Neuron (in vitro differentiated cells): ENCODE measurements at regions not wholly inside any gene's neighbourhood (a gene's known extent, or its start where the extent isn't known, plus 50 kb on each side); places are given as distances from the start of the nearest gene placed in this dataset.
"Not testable (repeated sequence)": the region's sequence is repeated elsewhere in the genome, so short reads cannot be mapped to it uniquely, and the experiment has no call there.

Experiments used
- H2AFZ ChIP-seq: one replicate; pipeline ENCODE4 v1.6.1; 2013; ENCODE audit warnings: low read depth, mild to moderate bottlenecking, inconsistent platforms, low read length, moderate library complexity
- H3K27me3 ChIP-seq: one replicate; pipeline ENCODE4 v1.6.1; 2013; ENCODE audit warnings: low read length; ENCODE audit not compliant: insufficient read depth
- H3K36me3 ChIP-seq: one replicate; pipeline ENCODE4 v1.6.1; 2013; ENCODE audit warnings: low read length; ENCODE audit not compliant: insufficient read depth
- H3K4me1 ChIP-seq: one replicate; pipeline ENCODE4 v1.6.1; 2013; ENCODE audit warnings: low read length; ENCODE audit not compliant: insufficient read depth
- H3K4me3 ChIP-seq: 2 replicates; pipeline ENCODE4 v1.5.1; 2013; ENCODE audit warnings: mild to moderate bottlenecking, low read length, moderate library complexity
- H3K9me3 ChIP-seq: one replicate; pipeline ENCODE4 v1.6.1; 2013; ENCODE audit warnings: low read length

- H3K4me1 ChIP-seq, result no peaks in the 10 kb centered on the region
- H3K4me3 ChIP-seq, result no peak overlapping the region
- no peaks in the 10 kb centered on the region for H3K36me3 ChIP-seq
- H3K27me3 ChIP-seq, result no peaks in the 10 kb centered on the region
- H2AFZ ChIP-seq, result no peak overlapping the region
- no peaks in the 10 kb centered on the region for H3K9me3 ChIP-seq
Measured at GRCh38 chr6:50390416-50390815, 322.9 kb upstream of the TFAP2D start.

- not testable (repeated sequence) for H3K4me3 ChIP-seq, H3K4me1 ChIP-seq, H3K27me3 ChIP-seq, H3K36me3 ChIP-seq, H3K9me3 ChIP-seq, H2AFZ ChIP-seq
Measured at GRCh38 chr6:50394139-50394538, 319.2 kb upstream of the TFAP2D start.

- H3K36me3 ChIP-seq, result no peaks in the 10 kb centered on the region
- no peaks in the 10 kb centered on the region for H3K4me1 ChIP-seq
- no peak overlapping the region for H2AFZ ChIP-seq
- no peaks in the 10 kb centered on the region for H3K9me3 ChIP-seq
- no peaks in the 10 kb centered on the region for H3K27me3 ChIP-seq
- no peak overlapping the region for H3K4me3 ChIP-seq
Measured at GRCh38 chr6:50404643-50405042, 308.7 kb upstream of the TFAP2D start.

GRCh38 chr6:50410579-50410978, 302.7 kb upstream of the TFAP2D start:
- Histone ChIP-seq H3K4me3 (no peak overlapping the region), H3K9me3 (no peaks in the 10 kb centered on the region), H3K27me3 (no peaks in the 10 kb centered on the region), H2AFZ (no peak overlapping the region), H3K36me3 (no peaks in the 10 kb centered on the region), H3K4me1 (no peaks in the 10 kb centered on the region)

- H3K4me3 ChIP-seq, H3K9me3 ChIP-seq, H2AFZ ChIP-seq, H3K36me3 ChIP-seq, H3K27me3 ChIP-seq, H3K4me1 ChIP-seq: not testable (repeated sequence)
Measured at GRCh38 chr6:50421041-50421440, 292.3 kb upstream of the TFAP2D start.

GRCh38 chr6:50427267-50427666, 286.1 kb upstream of the TFAP2D start:
- Histone ChIP-seq H3K9me3 (no peaks in the 10 kb centered on the region), H3K36me3 (no peaks in the 10 kb centered on the region)

GRCh38 chr6:50437901-50438300, 275.4 kb upstream of the TFAP2D start:
- Histone ChIP-seq H3K4me3 (no peak overlapping the region), H3K9me3 (no peaks in the 10 kb centered on the region), H3K27me3 (no peaks in the 10 kb centered on the region), H2AFZ (no peak overlapping the region), H3K4me1 (no peaks in the 10 kb centered on the region), H3K36me3 (no peaks in the 10 kb centered on the region)

More at GRCh38 chr6:50427267-50427666, 286.1 kb upstream of the TFAP2D start:
- Histone ChIP-seq H3K4me3 (no peak overlapping the region), H3K27me3 (no peaks in the 10 kb centered on the region), H2AFZ (no peak overlapping the region), H3K4me1 (no peaks in the 10 kb centered on the region)

GRCh38 chr6:50442531-50443040, 270.7 kb upstream of the TFAP2D start:
- H2AFZ ChIP-seq, result no peak overlapping the region
- H3K36me3 ChIP-seq, result no peaks in the 10 kb centered on the region
- H3K27me3 ChIP-seq, result no peaks in the 10 kb centered on the region
- no peaks in the 10 kb centered on the region for H3K9me3 ChIP-seq
- no peaks in the 10 kb centered on the region for H3K4me1 ChIP-seq
- H3K4me3 ChIP-seq, result no peak overlapping the region

- Histone ChIP-seq H3K9me3 (no peaks in the 10 kb centered on the region), H3K4me1 (no peaks in the 10 kb centered on the region), H3K4me3 (no peak overlapping the region), H3K36me3 (no peaks in the 10 kb centered on the region), H3K27me3 (no peaks in the 10 kb centered on the region), H2AFZ (no peak overlapping the region)
Measured at GRCh38 chr6:50443144-50443543, 270.2 kb upstream of the TFAP2D start.

GRCh38 chr6:50449128-50449527, 264.2 kb upstream of the TFAP2D start:
- H3K27me3 ChIP-seq, result no peaks in the 10 kb centered on the region
- no peaks in the 10 kb centered on the region for H3K36me3 ChIP-seq
- no peak overlapping the region for H3K4me3 ChIP-seq
- no peak overlapping the region for H2AFZ ChIP-seq
- H3K4me1 ChIP-seq, result no peaks in the 10 kb centered on the region
- no peaks in the 10 kb centered on the region for H3K9me3 ChIP-seq

- Histone ChIP-seq H3K4me3 (no peak overlapping the region), H3K4me1 (no peaks in the 10 kb centered on the region), H3K9me3 (no peaks in the 10 kb centered on the region), H3K36me3 (no peaks in the 10 kb centered on the region), H3K27me3 (no peaks in the 10 kb centered on the region), H2AFZ (no peak overlapping the region)
Measured at GRCh38 chr6:50451826-50452400, 261.4 kb upstream of the TFAP2D start.

- no peak overlapping the region for H3K4me3 ChIP-seq
- H3K27me3 ChIP-seq, result no peaks in the 10 kb centered on the region
- no peaks in the 10 kb centered on the region for H3K4me1 ChIP-seq
- no peaks in the 10 kb centered on the region for H3K9me3 ChIP-seq
- H3K36me3 ChIP-seq, result no peaks in the 10 kb centered on the region
- H2AFZ ChIP-seq, result no peak overlapping the region
Measured at GRCh38 chr6:50455029-50455428, 258.3 kb upstream of the TFAP2D start.

GRCh38 chr6:50457351-50457750, 256.0 kb upstream of the TFAP2D start:
- H3K9me3 ChIP-seq, result no peaks in the 10 kb centered on the region
- H2AFZ ChIP-seq, result no peak overlapping the region
- H3K4me3 ChIP-seq, result no peak overlapping the region
- H3K36me3 ChIP-seq, result no peaks in the 10 kb centered on the region
- no peaks in the 10 kb centered on the region for H3K27me3 ChIP-seq
- H3K4me1 ChIP-seq, result no peaks in the 10 kb centered on the region

- Histone ChIP-seq H3K9me3 (no peaks in the 10 kb centered on the region), H2AFZ (no peak overlapping the region), H3K4me1 (peaks cover 4% of the 10 kb centered on the region), H3K36me3 (no peaks in the 10 kb centered on the region), H3K4me3 (no peak overlapping the region), H3K27me3 (no peaks in the 10 kb centered on the region)
Measured at GRCh38 chr6:50461696-50462095, 251.6 kb upstream of the TFAP2D start.
